ENCODE measurements at regions not wholly inside any gene's neighbourhood (a gene's known extent, or its start where the extent isn't known, plus 50 kb on each side); places are given as distances from the start of the nearest gene placed in this dataset.

GRCh38 chrX:22795671-22796070 lies 204.1 kb upstream of the DDX53 start:
- no peak overlapping the region for H2AFZ ChIP-seq (ENCODE audit: control insufficient read depth, low read depth, low read length)
- in situ Hi-C loops (cut with MboI): no loop called here
- H3K27me3 ChIP-seq (replicated peaks in 1 of 2; ENCODE audit: control insufficient read depth in 2 of 2, insufficient read depth in 2 of 2, low read length in 1 of 2): no peaks in the 10 kb centered on the region
- no peak for FAIRE-seq
- ChIA-PET POLR2A (no interaction called here), RAD21 (ENCODE audit: unreplicated experiment) (no interaction called here), SMC1A (ENCODE audit: uncharacterized antibody, unreplicated experiment) (no interaction called here), CTCF (no interaction called here)
- H3K4me2 ChIP-seq (ENCODE audit: control insufficient read depth, insufficient read depth): no peak overlapping the region
- H3K36me3 ChIP-seq (ENCODE audit: control insufficient read depth in 2 of 2, insufficient read depth in 2 of 2, low read length in 1 of 2): no peaks in the 10 kb centered on the region
- no peaks in the 10 kb centered on the region for H3K4me1 ChIP-seq (ENCODE audit: control insufficient read depth, insufficient read depth, low read length)
- H3K27ac ChIP-seq (ENCODE audit: control insufficient read depth, insufficient read depth): no peak overlapping the region
- H3K79me2 ChIP-seq (ENCODE audit: control insufficient read depth, insufficient read depth, low read length): no peaks in the 10 kb centered on the region
- ATAC-seq: no peak
- WGBS (ENCODE audit: insufficient coverage, insufficient replicate concordance, low lambda C conversion rate, missing lambda C conversion rate): 43% methylated on average over 5 of the region's 5 CpGs
- H4K20me1 ChIP-seq (ENCODE audit: control insufficient read depth, insufficient read depth): no peaks in the 10 kb centered on the region
- H3K9ac ChIP-seq (ENCODE audit: control insufficient read depth, insufficient read depth, low read length): no peak overlapping the region
- DNase-seq (ENCODE audit: low read depth, low spot score): no peak
- BruUV-seq (replicated peaks): no TSS peak
- H3K9me3 ChIP-seq (replicated peaks; ENCODE audit: control insufficient read depth, insufficient read depth, low read length): no peaks in the 10 kb centered on the region
- intact Hi-C loops (cut with micrococcal nuclease; ENCODE audit: unreplicated experiment): no loop called here
- no peak overlapping the region for H3K4me3 ChIP-seq
- TF ChIP-seq CREM (IDR thresholded peaks at IDR 0.05; ENCODE audit: low read depth) (no peak), E4F1 (IDR thresholded peaks at IDR 0.05; ENCODE audit: borderline replicate concordance, partially characterized antibody) (no peak)

GRCh38 chrX:22800360-22800759 lies 199.4 kb upstream of the DDX53 start:
- ATAC-seq (no peak), FAIRE-seq (no peak), DNase-seq (ENCODE audit: low read depth, low spot score) (no peak)
- H3K9me3 ChIP-seq (replicated peaks; ENCODE audit: control insufficient read depth, insufficient read depth, low read length): no peaks in the 10 kb centered on the region
- SMC1A ChIA-PET (ENCODE audit: uncharacterized antibody, unreplicated experiment): no interaction called here
- no peak overlapping the region for H3K4me3 ChIP-seq
- H2AFZ ChIP-seq (ENCODE audit: control insufficient read depth, low read depth, low read length): no peak overlapping the region
- H3K36me3 ChIP-seq (ENCODE audit: control insufficient read depth in 2 of 2, insufficient read depth in 2 of 2, low read length in 1 of 2): no peaks in the 10 kb centered on the region
- in situ Hi-C loops (cut with MboI) (no loop called here), intact Hi-C loops (cut with micrococcal nuclease; ENCODE audit: unreplicated experiment) (no loop called here)
- POLR2A ChIA-PET: no interaction called here
- 22% methylated on average over 4 of the region's 4 CpGs for WGBS (ENCODE audit: insufficient coverage, insufficient replicate concordance, low lambda C conversion rate, missing lambda C conversion rate)
- CTCF ChIA-PET: no interaction called here
- H3K9ac ChIP-seq (ENCODE audit: control insufficient read depth, insufficient read depth, low read length): no peak overlapping the region
- H3K79me2 ChIP-seq (ENCODE audit: control insufficient read depth, insufficient read depth, low read length): no peaks in the 10 kb centered on the region
- no peaks in the 10 kb centered on the region for H3K4me1 ChIP-seq (ENCODE audit: control insufficient read depth, insufficient read depth, low read length)
- RAD21 ChIA-PET (ENCODE audit: unreplicated experiment): no interaction called here
- no peaks in the 10 kb centered on the region for H3K27me3 ChIP-seq (replicated peaks in 1 of 2; ENCODE audit: control insufficient read depth in 2 of 2, insufficient read depth in 2 of 2, low read length in 1 of 2)
- BruUV-seq (replicated peaks): no TSS peak
- no peak overlapping the region for H3K4me2 ChIP-seq (ENCODE audit: control insufficient read depth, insufficient read depth)
- no peaks in the 10 kb centered on the region for H4K20me1 ChIP-seq (ENCODE audit: control insufficient read depth, insufficient read depth)
- H3K27ac ChIP-seq (ENCODE audit: control insufficient read depth, insufficient read depth): no peak overlapping the region
- TF ChIP-seq E2F4 (IDR thresholded peaks at IDR 0.05; ENCODE audit: low read depth, low read length) (no peak), BHLHE40 (IDR thresholded peaks at IDR 0.05; ENCODE audit: borderline replicate concordance in 1 of 2, low read depth in 2 of 2, low read length in 1 of 2) (no peak), HCFC1 (IDR thresholded peaks at IDR 0.05; ENCODE audit: low read length) (no peak), POLR2A (IDR thresholded peaks at IDR 0.05; ENCODE audit: low read depth, low read length) (no peak), MTA3 (IDR thresholded peaks at IDR 0.05; ENCODE audit: borderline replicate concordance, low read length) (no peak), TCF12 (IDR thresholded peaks at IDR 0.05; ENCODE audit: low read depth, low read length) (no peak), CEBPB (IDR thresholded peaks at IDR 0.05; ENCODE audit: borderline replicate concordance in 1 of 2, low read depth in 2 of 2, low read length in 2 of 2) (no peak), KAT2A (conservative IDR thresholded peaks at IDR 0.05; ENCODE audit: control insufficient read depth, low read depth, low read length) (no peak), IRF3 (IDR thresholded peaks at IDR 0.05) (no peak), SMAD1 (IDR thresholded peaks at IDR 0.05; ENCODE audit: low read depth, partially characterized antibody) (no peak), KLF5 (IDR thresholded peaks at IDR 0.05; ENCODE audit: partially characterized antibody) (no peak)
